Natural killer cell treated with Interleukin-12 subunit alpha and Interleukin-12 subunit beta and Interleukin-15 and Interleukin-18, amount 100 ng/mL, for 72 hours (primary cell): ENCODE measurements at regions not wholly inside any gene's neighbourhood (a gene's known extent, or its start where the extent isn't known, plus 50 kb on each side); places are given as distances from the start of the nearest gene placed in this dataset.
"Not testable (repeated sequence)": the region's sequence is repeated elsewhere in the genome, so short reads cannot be mapped to it uniquely, and the experiment has no call there.

Experiments used
- ATAC-seq, 2 donors: fragments of 150-1000 bp; cut with Tn5 transposase in 1 of 2; sonication (Bioruptor Pico), chemical (Tn5 transposase) in 1 of 2; 2 replicates each; pipeline ENCODE4 v1.10.0; 2021
- DNase-seq: peaks from one replicate; pipeline ENCODE4 v3.0.0; 2022; ENCODE audit warnings: low spot score
- H3K27ac Mint-ChIP-seq, 2 donors: 1 replicate in 1 of 2; 2 replicates in 1 of 2; pipeline ENCODE4 v1.8.0; 2022; ENCODE audit warnings: mixed read lengths in 2 of 2, mild to moderate bottlenecking in 1 of 2, moderate library complexity in 1 of 2
- H3K27me3 Mint-ChIP-seq, 2 donors: 1 replicate in 1 of 2; 2 replicates in 1 of 2; pipeline ENCODE4 v1.8.0; 2022; ENCODE audit warnings: mixed read lengths in 2 of 2
- H3K36me3 Mint-ChIP-seq: one replicate; pipeline ENCODE4 v1.8.0; 2022; ENCODE audit warnings: mixed read lengths
- H3K4me1 Mint-ChIP-seq, 2 donors: 1 replicate in 1 of 2; 2 replicates in 1 of 2; pipeline ENCODE4 v1.8.0; 2022; ENCODE audit warnings: low read depth in 2 of 2, mixed read lengths in 2 of 2, mild to moderate bottlenecking in 1 of 2
- H3K4me3 Mint-ChIP-seq: one replicate; pipeline ENCODE4 v1.8.0; 2022; ENCODE audit warnings: mixed read lengths
- H3K9me3 Mint-ChIP-seq: 2 replicates; pipeline ENCODE4 v1.8.0; 2022; ENCODE audit warnings: mixed read lengths

- peaks cover 6% of the 10 kb centered on the region for H3K36me3 Mint-ChIP-seq
- peaks cover 19% of the 10 kb centered on the region for H3K9me3 Mint-ChIP-seq
- ATAC-seq (no peak), DNase-seq (no peak)
- no peaks in the 10 kb centered on the region for H3K4me1 Mint-ChIP-seq
- H3K4me3 Mint-ChIP-seq = no peak overlapping the region
- H3K27me3 Mint-ChIP-seq = no peaks in the 10 kb centered on the region
- H3K27ac Mint-ChIP-seq = no peak overlapping the region
Measured at GRCh38 chr2:116719836-116720235, 1094.7 kb upstream of the DDX18 start.

- DNase-seq (no peak), ATAC-seq (no peak)
- no peak overlapping the region for H3K27ac Mint-ChIP-seq
- H3K4me1 Mint-ChIP-seq = no peaks in the 10 kb centered on the region
- peaks cover 27% of the 10 kb centered on the region for H3K9me3 Mint-ChIP-seq
- no peak overlapping the region for H3K4me3 Mint-ChIP-seq
- peaks cover 6% of the 10 kb centered on the region for H3K36me3 Mint-ChIP-seq
- no peaks in the 10 kb centered on the region for H3K27me3 Mint-ChIP-seq
Measured at GRCh38 chr2:116724550-116724949, 1089.9 kb upstream of the DDX18 start.

GRCh38 chr2:116732322-116732721 lies 1082.2 kb upstream of the DDX18 start:
- DNase-seq (no peak), ATAC-seq (no peak)
- Mint-ChIP-seq H3K9me3 (peaks cover 26% of the 10 kb centered on the region), H3K27me3 (no peaks in the 10 kb centered on the region), H3K27ac (no peak overlapping the region), H3K4me3 (no peak overlapping the region), H3K4me1 (no peaks in the 10 kb centered on the region), H3K36me3 (no peaks in the 10 kb centered on the region)

GRCh38 chr2:116733699-116734098 lies 1080.8 kb upstream of the DDX18 start:
- Mint-ChIP-seq H3K36me3 (no peaks in the 10 kb centered on the region), H3K9me3 (peaks cover 20% of the 10 kb centered on the region), H3K4me1 (no peaks in the 10 kb centered on the region), H3K27ac (no peak overlapping the region), H3K27me3 (no peaks in the 10 kb centered on the region), H3K4me3 (no peak overlapping the region)
- DNase-seq (no peak), ATAC-seq (no peak)

GRCh38 chr2:116737951-116738350 lies 1076.5 kb upstream of the DDX18 start:
- Mint-ChIP-seq H3K36me3 (no peaks in the 10 kb centered on the region), H3K27me3 (no peaks in the 10 kb centered on the region), H3K4me1 (no peaks in the 10 kb centered on the region), H3K4me3 (no peak overlapping the region), H3K27ac (no peak overlapping the region), H3K9me3 (peaks cover 18% of the 10 kb centered on the region)
- ATAC-seq (no peak), DNase-seq (no peak)

GRCh38 chr2:116747103-116747502 lies 1067.4 kb upstream of the DDX18 start:
- H3K27ac Mint-ChIP-seq = no peak overlapping the region
- H3K9me3 Mint-ChIP-seq = peaks cover 17% of the 10 kb centered on the region
- ATAC-seq (no peak), DNase-seq (no peak)
- no peaks in the 10 kb centered on the region for H3K4me1 Mint-ChIP-seq
- peaks cover 4% of the 10 kb centered on the region for H3K36me3 Mint-ChIP-seq
- no peaks in the 10 kb centered on the region for H3K27me3 Mint-ChIP-seq
- no peak overlapping the region for H3K4me3 Mint-ChIP-seq

GRCh38 chr2:116749994-116750393 lies 1064.5 kb upstream of the DDX18 start:
- H3K27me3 Mint-ChIP-seq = no peaks in the 10 kb centered on the region
- ATAC-seq (no peak), DNase-seq (no peak)
- peaks cover 14% of the 10 kb centered on the region for H3K9me3 Mint-ChIP-seq
- peaks cover 6% of the 10 kb centered on the region for H3K36me3 Mint-ChIP-seq
- no peak overlapping the region for H3K4me3 Mint-ChIP-seq
- no peaks in the 10 kb centered on the region for H3K4me1 Mint-ChIP-seq
- no peak overlapping the region for H3K27ac Mint-ChIP-seq

- no peak overlapping the region for H3K4me3 Mint-ChIP-seq
Measured at GRCh38 chr2:116754381-116755101, 1060.0 kb upstream of the DDX18 start.

GRCh38 chr2:116761864-116762263 lies 1052.6 kb upstream of the DDX18 start:
- DNase-seq = no peak
- no peak overlapping the region for H3K4me3 Mint-ChIP-seq
- no peak overlapping the region for H3K27ac Mint-ChIP-seq
- H3K4me1 Mint-ChIP-seq = no peaks in the 10 kb centered on the region
- no peak for ATAC-seq
- H3K9me3 Mint-ChIP-seq = peaks cover 7% of the 10 kb centered on the region
- H3K27me3 Mint-ChIP-seq = no peaks in the 10 kb centered on the region
- H3K36me3 Mint-ChIP-seq = peaks cover 6% of the 10 kb centered on the region

More at GRCh38 chr2:116754381-116755101, 1060.0 kb upstream of the DDX18 start:
- Mint-ChIP-seq H3K4me1 (no peaks in the 10 kb centered on the region), H3K36me3 (peaks cover 10% of the 10 kb centered on the region), H3K27me3 (no peaks in the 10 kb centered on the region), H3K9me3 (peaks cover 18% of the 10 kb centered on the region), H3K27ac (no peak overlapping the region)
- no peak for DNase-seq
- no peak for ATAC-seq

- ATAC-seq = no peak
- H3K4me1 Mint-ChIP-seq = no peaks in the 10 kb centered on the region
- no peak for DNase-seq
Measured at GRCh38 chr2:116769514-116769913, 1045.0 kb upstream of the DDX18 start.

GRCh38 chr2:116776556-116776955 lies 1037.9 kb upstream of the DDX18 start:
- Mint-ChIP-seq H3K4me1 (no peaks in the 10 kb centered on the region), H3K27ac (no peak overlapping the region), H3K9me3 (peaks cover 10% of the 10 kb centered on the region), H3K36me3 (peaks cover 4% of the 10 kb centered on the region), H3K4me3 (no peak overlapping the region), H3K27me3 (no peaks in the 10 kb centered on the region)
- ATAC-seq (no peak), DNase-seq (no peak)

More at GRCh38 chr2:116769514-116769913, 1045.0 kb upstream of the DDX18 start:
- Mint-ChIP-seq H3K27ac (no peak overlapping the region), H3K27me3 (no peaks in the 10 kb centered on the region), H3K36me3 (no peaks in the 10 kb centered on the region), H3K9me3 (peaks cover 6% of the 10 kb centered on the region), H3K4me3 (no peak overlapping the region)

- Mint-ChIP-seq H3K36me3 (no peaks in the 10 kb centered on the region), H3K27me3 (no peaks in the 10 kb centered on the region), H3K9me3 (peaks cover 5% of the 10 kb centered on the region), H3K27ac (no peak overlapping the region), H3K4me1 (no peaks in the 10 kb centered on the region), H3K4me3 (no peak overlapping the region)
- DNase-seq (no peak), ATAC-seq (no peak)
Measured at GRCh38 chr2:116787848-116788247, 1026.6 kb upstream of the DDX18 start.

GRCh38 chr2:116802671-116803070 lies 1011.8 kb upstream of the DDX18 start:
- H3K9me3 Mint-ChIP-seq = peaks cover 19% of the 10 kb centered on the region
- H3K36me3 Mint-ChIP-seq = peaks cover 9% of the 10 kb centered on the region
- H3K27me3 Mint-ChIP-seq = no peaks in the 10 kb centered on the region
- no peaks in the 10 kb centered on the region for H3K4me1 Mint-ChIP-seq
- H3K4me3 Mint-ChIP-seq = no peak overlapping the region
- DNase-seq = no peak
- no peak for ATAC-seq
- H3K27ac Mint-ChIP-seq = no peak overlapping the region

- H3K36me3 Mint-ChIP-seq = peaks cover 9% of the 10 kb centered on the region
- H3K9me3 Mint-ChIP-seq = peaks cover 23% of the 10 kb centered on the region
- ATAC-seq (no peak), DNase-seq (no peak)
- no peak overlapping the region for H3K4me3 Mint-ChIP-seq
- no peaks in the 10 kb centered on the region for H3K4me1 Mint-ChIP-seq
- H3K27me3 Mint-ChIP-seq = no peaks in the 10 kb centered on the region
- no peak overlapping the region for H3K27ac Mint-ChIP-seq
Measured at GRCh38 chr2:116804901-116805300, 1009.6 kb upstream of the DDX18 start.

GRCh38 chr2:116806505-116806904 lies 1008.0 kb upstream of the DDX18 start:
- H3K9me3 Mint-ChIP-seq = peaks cover 24% of the 10 kb centered on the region
- H3K36me3 Mint-ChIP-seq, DNase-seq, H3K27ac Mint-ChIP-seq, ATAC-seq, H3K27me3 Mint-ChIP-seq, H3K4me3 Mint-ChIP-seq, H3K4me1 Mint-ChIP-seq: not testable (repeated sequence)
